ENCODE measurements at regions not wholly inside any gene's neighbourhood (a gene's known extent, or its start where the extent isn't known, plus 50 kb on each side); places are given as distances from the start of the nearest gene placed in this dataset.

DNA sequence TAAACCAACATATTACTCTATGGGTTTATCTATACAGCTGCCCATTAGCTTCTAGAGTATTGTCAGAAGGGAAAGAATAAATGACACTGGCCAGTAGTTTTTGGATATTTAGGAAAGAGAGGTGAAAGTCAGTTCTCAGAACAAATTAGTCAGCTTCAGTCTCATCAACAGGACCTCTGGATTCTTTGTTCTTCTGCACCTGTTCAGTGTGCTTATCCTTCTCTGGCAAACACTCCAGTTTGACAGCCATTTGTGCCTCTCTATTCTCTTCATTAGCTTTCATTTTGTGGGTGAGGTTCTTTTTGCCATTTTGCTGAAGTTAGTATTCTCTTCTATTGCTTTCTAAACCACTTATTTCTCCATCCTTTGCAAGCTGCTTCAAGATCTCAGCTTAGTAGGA is 107.0 kb downstream of the PCDH18 start:
- Histone ChIP-seq H3K9me3 (peaks cover 0 to 4% (median 0%) of the 10 kb centered on the region in 4 donors), H3K4me1 (no peaks in the 10 kb centered on the region), H3K36me3 (no peaks in the 10 kb centered on the region), H3K27ac (no peak overlapping the region), H3K27me3 (no peaks in the 10 kb centered on the region), H3K4me3 (no peak overlapping the region)
- no peak for TF ChIP-seq POLR2AphosphoS5 (IDR thresholded peaks at IDR 0.05)
- no peak for TF ChIP-seq POLR2A (IDR thresholded peaks at IDR 0.05)
- DNase-seq (no peak), ATAC-seq (ENCODE audit: low FRiP score in 2 of 2) (no peak)

DNA sequence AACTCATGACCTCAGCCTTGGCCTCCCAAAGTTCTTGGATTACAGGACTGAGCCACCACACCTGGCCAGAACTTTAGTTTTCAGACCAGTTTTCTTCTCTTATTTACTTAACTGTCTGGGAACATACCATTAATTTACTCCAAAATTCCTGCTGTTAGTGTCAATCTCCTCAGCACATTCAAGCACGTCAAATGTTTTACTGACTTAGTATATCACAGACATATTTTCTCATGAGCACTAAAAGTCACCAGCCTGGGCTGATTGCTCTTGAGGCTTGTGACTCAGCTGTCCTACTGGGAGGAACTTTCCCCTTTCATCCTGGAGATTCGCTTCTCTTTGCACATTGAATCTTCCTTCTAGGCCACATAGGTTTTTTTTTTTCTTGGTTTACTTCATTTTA is 109.6 kb downstream of the PCDH18 start:
- H3K4me1 ChIP-seq: no peaks in the 10 kb centered on the region
- WGBS, 2 donors: 93 to 97% methylated on average over 2 of the region's 2 CpGs
- ATAC-seq (ENCODE audit: low FRiP score in 2 of 2) (no peak), DNase-seq (no peak)
- H3K27me3 ChIP-seq: no peaks in the 10 kb centered on the region
- H3K27ac ChIP-seq: no peak overlapping the region
- no peaks in the 10 kb centered on the region for H3K36me3 ChIP-seq
- TF ChIP-seq POLR2AphosphoS5 (IDR thresholded peaks at IDR 0.05) (no peak), POLR2A (IDR thresholded peaks at IDR 0.05) (no peak), EP300 (IDR thresholded peaks at IDR 0.05) (no peak)
- TF ChIP-seq, protein P1, sequence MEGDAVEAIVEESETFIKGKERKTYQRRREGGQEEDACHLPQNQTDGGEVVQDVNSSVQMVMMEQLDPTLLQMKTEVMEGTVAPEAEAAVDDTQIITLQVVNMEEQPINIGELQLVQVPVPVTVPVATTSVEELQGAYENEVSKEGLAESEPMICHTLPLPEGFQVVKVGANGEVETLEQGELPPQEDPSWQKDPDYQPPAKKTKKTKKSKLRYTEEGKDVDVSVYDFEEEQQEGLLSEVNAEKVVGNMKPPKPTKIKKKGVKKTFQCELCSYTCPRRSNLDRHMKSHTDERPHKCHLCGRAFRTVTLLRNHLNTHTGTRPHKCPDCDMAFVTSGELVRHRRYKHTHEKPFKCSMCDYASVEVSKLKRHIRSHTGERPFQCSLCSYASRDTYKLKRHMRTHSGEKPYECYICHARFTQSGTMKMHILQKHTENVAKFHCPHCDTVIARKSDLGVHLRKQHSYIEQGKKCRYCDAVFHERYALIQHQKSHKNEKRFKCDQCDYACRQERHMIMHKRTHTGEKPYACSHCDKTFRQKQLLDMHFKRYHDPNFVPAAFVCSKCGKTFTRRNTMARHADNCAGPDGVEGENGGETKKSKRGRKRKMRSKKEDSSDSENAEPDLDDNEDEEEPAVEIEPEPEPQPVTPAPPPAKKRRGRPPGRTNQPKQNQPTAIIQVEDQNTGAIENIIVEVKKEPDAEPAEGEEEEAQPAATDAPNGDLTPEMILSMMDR (IDR thresholded peaks at IDR 0.05): no peak
- peaks cover 0 to 4% (median 0%) of the 10 kb centered on the region in 4 donors for H3K9me3 ChIP-seq
- no peak overlapping the region for H3K4me3 ChIP-seq

DNA sequence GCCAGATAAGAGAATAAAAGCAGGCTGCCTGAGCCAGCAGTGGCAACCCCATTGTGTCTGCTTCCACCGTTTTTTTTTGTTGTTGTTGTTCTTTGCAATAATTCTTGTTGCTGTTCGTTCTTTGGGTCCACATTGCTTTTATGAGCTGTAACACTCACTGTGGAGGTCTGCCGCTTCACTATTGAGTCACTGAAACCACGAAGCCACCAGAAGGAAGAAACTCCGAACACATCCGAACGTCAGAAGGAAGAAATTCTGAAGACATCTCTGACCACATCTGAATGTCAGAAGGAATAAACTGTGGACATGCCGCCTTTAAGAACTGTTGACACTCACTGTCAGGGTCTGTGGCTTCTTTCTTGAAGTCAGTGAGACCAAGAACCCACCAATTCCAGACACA is 110.5 kb downstream of the PCDH18 start:
- 73 to 80% methylated on average over 8 of the region's 8 CpGs for WGBS, 2 donors
- no peak overlapping the region for H3K27ac ChIP-seq
- H3K9me3 ChIP-seq: peaks cover 0 to 4% (median 0%) of the 10 kb centered on the region in 4 donors
- no peaks in the 10 kb centered on the region for H3K4me1 ChIP-seq
- ATAC-seq (ENCODE audit: low FRiP score in 2 of 2): no peak
- TF ChIP-seq POLR2AphosphoS5 (IDR thresholded peaks at IDR 0.05) (no peak), EP300 (IDR thresholded peaks at IDR 0.05) (no peak), POLR2A (IDR thresholded peaks at IDR 0.05) (no peak)
- TF ChIP-seq, protein P1 (IDR thresholded peaks at IDR 0.05): no peak
- H3K27me3 ChIP-seq: no peaks in the 10 kb centered on the region
- no peak overlapping the region for H3K4me3 ChIP-seq
- H3K36me3 ChIP-seq: no peaks in the 10 kb centered on the region
- no peak for DNase-seq

DNA sequence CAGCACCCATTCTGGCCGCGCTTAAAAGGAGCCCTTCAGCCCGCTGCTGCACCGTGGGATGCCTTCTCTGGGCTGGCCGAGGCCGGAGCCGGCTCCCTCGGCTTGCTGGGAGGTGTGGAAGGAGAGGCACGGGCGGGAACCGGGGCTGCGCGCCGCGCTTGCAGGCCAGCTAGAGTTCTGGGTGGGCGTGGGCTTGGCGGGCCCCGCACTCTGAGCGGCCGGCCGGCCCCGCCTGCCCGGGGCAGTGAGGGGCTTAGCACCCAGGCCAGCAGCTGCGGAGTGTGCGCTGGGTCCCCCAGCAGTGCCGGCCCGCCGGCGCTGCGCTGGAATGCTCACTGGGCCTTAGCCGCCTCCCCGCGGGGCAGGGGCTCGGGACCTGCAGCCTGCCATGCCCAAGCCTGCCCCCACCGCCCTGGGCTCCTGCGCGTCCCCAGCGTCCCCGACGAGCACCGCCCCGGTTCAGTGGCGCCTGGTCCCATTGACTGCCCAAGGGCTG is 111.3 kb downstream of the PCDH18 start:
- Histone ChIP-seq H3K9me3 (peaks cover 0 to 4% (median 0%) of the 10 kb centered on the region in 4 donors), H3K27me3 (no peaks in the 10 kb centered on the region), H3K4me3 (no peak overlapping the region), H3K4me1 (no peaks in the 10 kb centered on the region), H3K36me3 (no peaks in the 10 kb centered on the region), H3K27ac (no peak overlapping the region)
- DNase-seq (peak in 1 of 2 donors; percentile 82), ATAC-seq (ENCODE audit: low FRiP score in 2 of 2) (no peak)
- TF ChIP-seq POLR2A (IDR thresholded peaks at IDR 0.05) (no peak), EP300 (IDR thresholded peaks at IDR 0.05) (no peak)
- WGBS, 2 donors: 94 to 100% methylated on average over 7 to 34 of the region's 43 CpGs

DNA sequence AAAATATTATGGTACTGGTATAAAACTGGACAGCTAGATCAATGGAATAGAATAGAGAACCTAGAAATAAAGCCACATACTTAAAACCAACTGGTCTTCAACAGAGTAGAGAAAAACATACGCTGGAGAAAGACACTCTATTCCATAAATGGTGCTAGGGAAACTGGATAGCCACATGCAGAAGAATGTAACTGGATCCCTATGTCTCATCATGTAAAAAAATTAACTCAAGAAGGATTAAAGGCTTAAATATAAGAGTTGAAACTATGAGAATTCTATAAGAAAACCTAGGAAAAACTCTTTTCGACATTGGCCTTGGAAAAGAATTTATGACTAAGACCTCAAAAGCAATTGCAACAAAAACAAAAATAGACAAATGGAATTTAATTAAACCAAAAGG is 114.6 kb downstream of the PCDH18 start:
- 80 to 87% methylated on average over 2 of the region's 2 CpGs for WGBS, 2 donors
- Histone ChIP-seq H3K27ac (no peak overlapping the region), H3K9me3 (peaks cover 0 to 4% (median 0%) of the 10 kb centered on the region in 4 donors), H3K27me3 (no peaks in the 10 kb centered on the region), H3K4me3 (no peak overlapping the region), H3K36me3 (no peaks in the 10 kb centered on the region), H3K4me1 (no peaks in the 10 kb centered on the region)
- DNase-seq: no peak
- TF ChIP-seq, protein P1 (IDR thresholded peaks at IDR 0.05): no peak
- TF ChIP-seq POLR2AphosphoS5 (IDR thresholded peaks at IDR 0.05): no peak
- ATAC-seq (ENCODE audit: low FRiP score in 2 of 2): no peak

DNA sequence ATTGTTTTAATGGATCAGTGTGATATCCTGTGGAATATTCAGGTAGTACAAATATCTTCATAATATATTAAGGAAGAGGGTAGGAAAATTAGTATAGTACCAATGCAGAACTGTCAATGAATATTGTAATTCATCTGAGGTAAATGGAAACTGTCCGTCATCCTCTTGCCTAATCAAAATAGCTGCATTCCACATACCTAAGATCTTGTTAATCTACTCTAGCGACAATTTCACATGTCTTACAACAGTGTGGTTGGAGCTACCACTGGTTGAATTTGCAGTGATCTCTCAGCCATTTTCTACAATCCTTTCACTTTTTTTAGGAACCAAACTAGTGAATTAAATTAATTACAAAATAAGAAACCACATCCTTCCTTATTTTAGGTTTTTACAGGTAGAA is 117.5 kb downstream of the PCDH18 start:
- no peaks in the 10 kb centered on the region for H3K27me3 ChIP-seq
- DNase-seq (no peak), ATAC-seq (ENCODE audit: low FRiP score in 2 of 2) (no peak)
- H3K36me3 ChIP-seq: no peaks in the 10 kb centered on the region
- no peaks in the 10 kb centered on the region for H3K9me3 ChIP-seq
- no peaks in the 10 kb centered on the region for H3K4me1 ChIP-seq
- WGBS, 2 donors: 93% methylated on average over 2 of the region's 2 CpGs
- H3K4me3 ChIP-seq: no peak overlapping the region
- no peak for TF ChIP-seq EP300 (IDR thresholded peaks at IDR 0.05)
- no peak for TF ChIP-seq POLR2A (IDR thresholded peaks at IDR 0.05)
- no peak for TF ChIP-seq POLR2AphosphoS5 (IDR thresholded peaks at IDR 0.05)
- TF ChIP-seq, protein P1 (IDR thresholded peaks at IDR 0.05): no peak
- no peak overlapping the region for H3K27ac ChIP-seq
